ENCODE measurements at regions not wholly inside any gene's neighbourhood (a gene's known extent, or its start where the extent isn't known, plus 50 kb on each side); places are given as distances from the start of the nearest gene placed in this dataset.

DNA sequence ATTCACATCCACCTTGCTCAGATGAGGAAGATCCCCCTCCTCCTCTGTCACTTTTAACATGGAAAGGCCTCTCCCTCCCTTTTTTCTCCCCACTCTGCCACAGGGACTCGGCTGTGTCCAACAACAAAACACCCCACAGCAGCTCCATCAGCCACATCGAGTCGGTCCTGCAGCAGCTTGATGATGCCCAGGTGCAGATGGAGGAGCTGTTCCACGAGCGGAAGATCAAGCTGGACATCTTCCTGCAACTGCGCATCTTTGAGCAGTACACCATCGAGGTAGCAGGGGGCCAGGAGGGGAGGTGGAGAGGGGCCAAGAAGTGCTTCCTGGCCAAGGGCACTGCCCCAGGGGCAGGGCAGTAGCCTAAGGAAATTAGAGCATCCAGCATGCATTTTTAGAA, 331.7 kb upstream of the UMPS start:
- intact Hi-C loops (cut with DNase I) = no loop called here

GRCh38 chr3:124401843-124402242, 328.4 kb upstream of the UMPS start:
- DNase-seq = no peak
- ATAC-seq = peak in 1 of 2 donors; percentile 54
- intact Hi-C loops (cut with DNase I) = no loop called here

More for the DNA sequence above, 331.7 kb upstream of the UMPS start:
- ATAC-seq (no peak), DNase-seq (no peak)

GRCh38 chr3:124402791-124403190, 327.5 kb upstream of the UMPS start:
- ATAC-seq (no peak), DNase-seq (no peak)
- intact Hi-C loops (cut with DNase I) = no loop called here

- ATAC-seq = no peak
- intact Hi-C loops (cut with DNase I) = no loop called here
Measured at GRCh38 chr3:124404621-124405020, 325.6 kb upstream of the UMPS start.

DNA sequence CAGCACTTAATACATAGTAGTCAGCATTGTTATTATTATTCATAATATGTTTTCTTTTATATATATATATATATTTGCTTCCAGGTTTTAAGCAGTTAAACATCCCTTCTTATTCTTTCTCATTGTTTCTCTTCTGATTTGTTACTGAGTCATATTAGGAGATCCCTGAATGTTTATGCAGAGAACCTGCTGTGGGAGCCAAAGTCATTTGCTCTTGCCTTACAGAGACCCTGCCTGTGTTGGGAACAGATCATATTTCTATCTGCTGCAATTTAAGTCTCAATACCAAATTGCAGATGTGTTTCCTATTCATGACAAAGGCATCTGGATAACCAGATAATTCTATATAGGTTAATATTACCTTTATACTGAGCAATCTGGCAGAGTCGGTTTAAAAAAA, 323.0 kb upstream of the UMPS start:
- no peak for ATAC-seq
- intact Hi-C loops (cut with DNase I) = no loop called here
- no peak for DNase-seq

More at GRCh38 chr3:124404621-124405020, 325.6 kb upstream of the UMPS start:
- no peak for DNase-seq

DNA sequence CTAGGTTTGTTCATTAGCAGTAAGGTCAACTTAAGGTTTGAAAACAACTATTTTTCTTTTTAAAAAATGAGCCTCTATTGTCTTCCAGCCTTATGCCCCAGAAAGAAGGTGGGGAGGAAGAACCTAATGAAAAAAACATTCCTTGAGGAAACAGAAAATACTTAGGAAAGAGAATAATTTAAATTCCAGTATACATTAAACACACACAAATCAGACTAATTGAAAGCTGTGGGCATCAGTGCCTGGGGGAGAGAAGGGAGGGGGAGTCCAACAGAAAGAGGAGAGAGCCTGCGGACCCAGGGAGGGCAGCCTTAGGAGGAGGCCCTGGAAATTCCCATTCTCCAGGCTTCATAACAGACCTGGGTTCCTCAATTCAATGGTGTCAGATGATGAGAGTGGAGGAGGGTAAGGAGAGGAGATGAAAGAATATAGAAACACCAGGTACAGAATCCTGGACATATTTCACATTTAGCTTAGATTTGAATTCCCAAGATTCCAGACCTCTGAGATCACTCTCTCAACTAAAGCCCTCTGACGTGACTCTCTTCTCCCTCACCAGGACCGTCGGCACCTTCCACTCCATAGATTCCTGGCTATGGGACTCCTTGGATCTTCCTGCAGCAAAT, 320.5 kb upstream of the UMPS start:
- no peak for DNase-seq
- ATAC-seq = peak; percentile 41 to 83
- intact Hi-C loops (cut with DNase I) = no loop called here

DNA sequence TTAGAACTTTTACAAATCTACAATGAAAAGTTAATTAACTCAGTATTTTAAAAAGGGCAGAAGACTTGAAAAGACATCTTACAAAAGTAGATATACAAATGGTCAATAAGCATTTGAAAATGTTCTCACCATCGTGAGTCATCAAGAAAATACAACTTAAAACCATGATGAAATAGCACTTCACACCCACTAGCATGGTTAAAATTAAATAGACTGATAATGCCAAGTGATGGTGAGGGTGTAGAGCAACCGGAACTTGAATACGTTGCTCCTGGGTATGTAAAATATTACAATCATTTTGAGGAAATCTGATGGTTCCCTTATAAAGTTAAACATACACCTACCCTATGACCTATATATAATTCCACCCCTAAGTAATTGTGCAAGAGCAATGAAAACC, 319.8 kb upstream of the UMPS start:
- intact Hi-C loops (cut with DNase I) = no loop called here
- peak in 1 of 2 donors; percentile 24 for ATAC-seq
- DNase-seq = no peak

- no peak for ATAC-seq
- DNase-seq = no peak
- intact Hi-C loops (cut with DNase I) = no loop called here
Measured at GRCh38 chr3:124411728-124412127, 318.5 kb upstream of the UMPS start.

GRCh38 chr3:124412644-124413043, 317.6 kb upstream of the UMPS start:
- intact Hi-C loops (cut with DNase I) = no loop called here
- ATAC-seq (no peak), DNase-seq (no peak)

DNA sequence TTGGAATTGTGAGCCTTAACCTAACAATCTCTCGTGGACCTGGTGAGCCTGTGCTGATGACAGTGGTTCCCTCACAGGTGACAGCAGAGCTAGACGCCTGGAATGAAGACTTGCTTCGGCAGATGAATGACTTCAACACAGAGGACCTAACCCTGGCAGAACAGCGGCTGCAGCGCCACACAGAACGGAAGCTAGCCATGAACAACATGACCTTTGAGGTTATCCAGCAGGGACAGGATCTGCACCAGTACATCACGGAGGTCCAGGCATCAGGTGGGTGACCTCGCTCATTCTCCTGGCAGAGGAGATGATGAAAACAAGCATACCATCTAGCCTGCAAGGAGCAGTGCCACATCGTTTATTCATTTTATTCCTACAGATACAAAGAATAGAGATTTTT, 316.9 kb upstream of the UMPS start:
- DNase-seq = no peak
- no peak for ATAC-seq
- intact Hi-C loops (cut with DNase I) = no loop called here

- ATAC-seq = no peak
- intact Hi-C loops (cut with DNase I) = no loop called here
- no peak for DNase-seq
Measured at GRCh38 chr3:124413989-124414598, 316.2 kb upstream of the UMPS start.

DNA sequence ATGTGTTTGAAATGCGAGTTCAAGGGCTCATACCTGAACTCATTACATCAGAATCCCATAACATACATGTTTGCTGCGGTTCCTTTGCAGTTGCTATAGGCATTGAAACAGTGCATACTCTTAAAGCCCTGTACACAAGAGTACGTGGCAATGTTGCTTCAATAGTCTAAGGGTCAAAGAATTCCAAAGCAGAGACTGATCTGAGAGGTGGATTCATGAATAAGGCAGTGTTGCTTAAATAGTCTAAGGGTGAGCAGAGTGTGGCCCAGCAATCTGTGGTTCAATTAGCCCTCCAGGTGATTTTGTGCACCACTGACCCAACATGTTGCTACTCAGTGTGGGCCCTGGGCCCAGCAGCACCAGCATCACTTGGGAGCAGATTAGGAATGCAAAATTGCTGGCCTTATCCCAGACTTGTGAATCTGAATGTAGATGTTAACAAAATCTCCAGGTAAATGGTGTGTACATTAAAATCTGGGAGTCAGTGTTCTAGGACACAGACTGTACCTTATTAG, 314.7 kb upstream of the UMPS start:
- ATAC-seq = no peak
- DNase-seq = no peak
- intact Hi-C loops (cut with DNase I) = no loop called here

DNA sequence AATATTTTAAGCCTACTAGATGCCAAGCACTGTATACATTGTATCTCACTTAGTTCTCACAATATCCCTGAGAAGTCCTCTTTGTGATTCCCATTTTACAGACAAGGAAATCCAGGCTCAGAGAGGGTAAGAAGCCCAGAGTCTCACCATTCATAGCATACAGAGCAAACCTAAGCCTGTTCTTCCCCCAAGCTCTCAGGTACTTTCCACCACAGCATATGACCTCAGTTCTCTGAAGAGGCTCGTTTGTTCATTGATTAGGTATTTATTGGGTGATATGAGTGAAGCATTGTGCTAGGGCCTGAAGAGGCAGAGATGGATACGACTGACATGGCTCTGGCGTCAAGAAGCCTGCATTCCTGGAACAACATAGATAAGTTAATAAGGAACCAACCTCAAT, 310.9 kb upstream of the UMPS start:
- ATAC-seq = no peak
- DNase-seq = no peak
- intact Hi-C loops (cut with DNase I) = no loop called here

DNA sequence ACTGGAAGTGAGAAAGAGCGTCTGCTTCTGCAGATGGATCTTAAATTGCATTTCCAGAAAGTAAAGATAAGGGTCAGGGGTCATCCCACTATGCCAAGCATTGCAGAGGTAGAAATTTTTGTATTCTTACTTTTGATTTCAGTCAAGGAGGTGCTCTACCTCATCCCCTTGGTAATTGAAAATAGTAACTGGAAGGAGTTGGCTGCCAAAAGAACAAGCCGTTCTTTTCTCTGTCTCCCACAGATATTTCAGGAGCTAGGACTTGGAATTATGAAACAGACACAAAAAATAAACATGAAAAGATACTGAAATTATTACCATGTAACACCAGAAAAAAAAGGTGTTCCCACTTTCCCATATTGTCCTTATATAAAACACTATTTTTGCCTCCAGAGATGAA, 309.9 kb upstream of the UMPS start:
- DNase-seq (no peak), ATAC-seq (peak; percentile 34 to 65)
- intact Hi-C loops (cut with DNase I) = no loop called here

GRCh38 chr3:124422805-124423204, 307.4 kb upstream of the UMPS start:
- intact Hi-C loops (cut with DNase I) = no loop called here
- ATAC-seq (no peak), DNase-seq (no peak)

GRCh38 chr3:124424396-124424795, 305.9 kb upstream of the UMPS start:
- DNase-seq = no peak
- intact Hi-C loops (cut with DNase I) = no loop called here

GRCh38 chr3:124425972-124426371, 304.3 kb upstream of the UMPS start:
- intact Hi-C loops (cut with DNase I) = no loop called here
- ATAC-seq (no peak), DNase-seq (no peak)

More at GRCh38 chr3:124424396-124424795, 305.9 kb upstream of the UMPS start:
- no peak for ATAC-seq

GRCh38 chr3:124428372-124429128, 301.7 kb upstream of the UMPS start:
- peak in 1 of 2 donors; percentile 79 for ATAC-seq
- intact Hi-C loops (cut with DNase I) = no loop called here
- DNase-seq = no peak

DNA sequence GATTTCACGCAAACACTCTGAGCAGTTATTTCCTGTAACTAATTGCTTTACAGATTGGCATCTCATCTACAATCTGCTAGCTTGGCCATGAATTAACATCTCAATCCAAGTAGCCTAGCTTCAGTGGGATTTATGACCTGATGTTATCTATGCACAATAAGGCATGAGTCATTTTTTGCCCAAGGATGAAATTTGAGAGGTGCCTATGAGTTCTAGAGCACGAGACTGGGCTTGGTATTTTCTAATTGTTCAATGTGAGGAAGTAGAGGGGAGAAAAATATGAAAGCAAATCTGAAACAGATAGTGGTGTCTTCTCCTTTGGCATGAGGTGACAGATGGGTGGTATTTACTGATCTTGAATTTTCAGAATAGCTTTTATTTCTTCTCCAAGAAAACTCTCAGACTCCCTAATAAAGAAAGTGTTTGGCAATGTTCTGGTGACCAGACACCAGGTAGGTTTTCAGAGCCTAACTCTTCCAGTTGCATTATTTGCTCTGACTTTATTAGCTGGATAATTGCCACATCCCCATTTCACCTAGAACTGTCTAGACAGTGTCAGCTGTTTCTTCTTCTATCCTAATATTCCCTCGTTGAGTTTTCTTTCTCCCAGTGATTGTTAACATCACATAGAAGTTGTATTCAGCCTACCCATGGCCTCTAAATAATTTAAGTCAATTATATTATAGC, 301.0 kb upstream of the UMPS start:
- intact Hi-C loops (cut with DNase I) = no loop called here
- ATAC-seq (peak in 1 of 2 donors; percentile 43), DNase-seq (no peak)
